Islet precursor cell (in vitro differentiated cells): ENCODE measurements at regions not wholly inside any gene's neighbourhood (a gene's known extent, or its start where the extent isn't known, plus 50 kb on each side); places are given as distances from the start of the nearest gene placed in this dataset.
"Not testable (repeated sequence)": the region's sequence is repeated elsewhere in the genome, so short reads cannot be mapped to it uniquely, and the experiment has no call there.

Source experiments
- DNase-seq: peaks from one replicate; pipeline ENCODE4 v3.0.0-alpha.2; 2018

DNA sequence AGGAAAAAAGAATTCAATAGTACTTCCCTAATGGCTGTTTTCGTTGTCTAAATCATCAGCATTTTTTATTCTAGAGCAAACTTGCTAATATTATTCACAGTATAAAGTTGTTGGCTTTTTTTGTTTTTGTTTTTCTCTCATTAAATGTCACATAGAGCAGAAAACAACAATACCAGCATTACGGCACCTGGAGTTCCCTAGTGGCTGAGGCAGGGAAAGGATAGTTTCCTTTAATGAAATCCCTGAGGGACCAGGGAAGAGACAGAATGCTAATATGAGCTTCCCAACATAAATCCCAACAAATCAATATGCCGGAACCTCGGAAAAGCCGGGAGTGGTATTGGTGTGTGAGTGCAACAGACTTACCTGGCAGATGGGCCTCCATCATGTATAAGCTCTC is 235.2 kb upstream of the ASCC3 start:
- DNase-seq = no peak

- DNase-seq = peak; percentile 76
These were observed 236.4 kb upstream of the ASCC3 start for GRCh38 chr6:101117393-101118135.

- DNase-seq = no peak
These were observed 236.9 kb upstream of the ASCC3 start for GRCh38 chr6:101118136-101118396.

DNA sequence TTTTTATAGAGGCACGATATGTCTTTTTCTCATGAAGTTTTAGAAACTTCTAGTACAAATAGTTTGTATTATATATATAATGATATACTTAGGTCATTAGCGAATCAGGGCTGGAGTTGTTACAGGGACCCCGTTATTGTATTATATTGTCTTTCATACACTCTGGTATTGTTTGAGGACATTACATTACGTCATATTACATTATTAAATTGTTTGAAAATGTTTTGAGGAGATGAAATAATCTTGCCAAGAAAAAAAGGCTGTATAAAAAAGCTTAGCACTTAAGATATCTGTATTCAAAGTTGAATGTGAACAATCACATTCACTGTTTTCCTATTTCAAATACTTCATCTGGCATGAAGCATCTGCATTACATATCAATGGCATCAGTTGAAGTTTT is 239.6 kb upstream of the ASCC3 start:
- DNase-seq = no peak

DNA sequence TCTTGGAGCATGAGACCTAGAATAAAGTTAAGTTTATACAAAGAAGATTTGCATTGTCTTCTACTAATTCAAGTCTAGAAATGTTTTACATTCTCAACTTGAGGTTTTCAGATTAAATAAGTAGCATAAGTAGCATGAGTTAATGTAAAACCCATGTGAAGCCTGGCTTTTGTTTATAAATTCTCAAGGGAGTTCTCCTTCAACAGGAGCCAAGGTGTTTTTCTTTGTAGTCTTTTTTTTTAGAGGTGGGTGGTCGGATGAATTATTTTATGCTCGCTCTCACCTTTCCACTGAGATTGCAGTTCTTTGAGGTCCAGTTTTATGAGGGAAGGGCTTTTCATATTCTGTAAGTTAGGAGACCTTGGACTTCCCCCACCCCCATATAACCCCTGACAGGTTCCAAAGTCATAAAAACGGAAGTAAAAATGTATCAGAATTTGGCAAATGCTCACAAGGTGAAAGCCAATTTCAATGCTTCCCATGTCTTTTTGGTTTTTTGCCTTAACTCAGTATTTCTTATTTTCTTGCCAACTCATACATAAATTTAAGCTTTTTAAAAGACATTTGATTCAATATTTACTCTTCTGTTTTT is 244.3 kb upstream of the ASCC3 start:
- DNase-seq = no peak

GRCh38 chr6:101126501-101126900 is 245.4 kb upstream of the ASCC3 start:
- no peak for DNase-seq

GRCh38 chr6:101129851-101130250 is 248.7 kb upstream of the ASCC3 start:
- DNase-seq = no peak

- DNase-seq = no peak
These were observed 247.1 kb upstream of the GRIK2 start for GRCh38 chr6:101146389-101146788.

- DNase-seq = no peak
These were observed 243.3 kb upstream of the GRIK2 start for GRCh38 chr6:101150226-101150625.

DNA sequence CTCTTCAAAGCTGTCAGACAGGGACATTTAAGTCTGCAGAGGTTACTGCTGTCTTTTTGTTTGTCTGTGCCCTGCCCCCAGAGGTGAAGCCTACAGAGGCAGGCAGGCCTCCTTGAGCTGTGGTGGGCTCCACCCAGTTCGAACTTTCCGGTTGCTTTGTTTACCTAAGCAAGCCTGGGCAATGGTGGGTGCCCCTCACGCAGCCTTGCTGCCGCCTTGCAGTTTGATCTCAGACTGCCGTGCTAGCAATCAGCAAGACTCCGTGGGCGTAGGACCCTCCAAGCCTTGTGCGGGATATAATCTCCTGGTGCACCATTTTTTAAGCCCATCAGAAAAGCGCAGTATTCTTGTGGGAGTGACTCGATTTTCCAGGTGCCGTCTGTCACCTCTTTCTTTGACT is 235.9 kb upstream of the GRIK2 start:
- DNase-seq = not testable (repeated sequence)

DNA sequence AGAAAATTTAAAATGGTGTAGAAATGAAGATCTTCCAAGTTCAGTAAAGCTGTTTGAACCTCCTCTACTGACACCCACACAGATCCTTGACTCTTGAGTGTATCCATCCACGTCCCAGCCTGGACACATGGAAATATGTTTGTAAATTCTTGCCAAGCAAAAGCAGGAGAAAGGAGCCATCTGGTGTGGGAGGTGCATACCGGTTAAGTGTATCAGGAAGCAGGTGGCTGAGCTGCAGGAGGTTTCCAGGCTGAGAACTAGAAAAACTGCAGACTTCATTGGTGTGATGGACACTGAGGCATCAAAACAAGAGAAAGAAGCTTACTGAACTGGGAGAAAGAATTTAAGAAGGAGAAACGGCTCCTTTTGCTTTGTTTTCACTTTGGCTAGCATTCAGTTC is 229.9 kb upstream of the GRIK2 start:
- DNase-seq = no peak

- DNase-seq = no peak
These were observed 225.9 kb upstream of the GRIK2 start for GRCh38 chr6:101167638-101168037.

- not testable (repeated sequence) for DNase-seq
These were observed 222.5 kb upstream of the GRIK2 start for GRCh38 chr6:101171049-101171448.

DNA sequence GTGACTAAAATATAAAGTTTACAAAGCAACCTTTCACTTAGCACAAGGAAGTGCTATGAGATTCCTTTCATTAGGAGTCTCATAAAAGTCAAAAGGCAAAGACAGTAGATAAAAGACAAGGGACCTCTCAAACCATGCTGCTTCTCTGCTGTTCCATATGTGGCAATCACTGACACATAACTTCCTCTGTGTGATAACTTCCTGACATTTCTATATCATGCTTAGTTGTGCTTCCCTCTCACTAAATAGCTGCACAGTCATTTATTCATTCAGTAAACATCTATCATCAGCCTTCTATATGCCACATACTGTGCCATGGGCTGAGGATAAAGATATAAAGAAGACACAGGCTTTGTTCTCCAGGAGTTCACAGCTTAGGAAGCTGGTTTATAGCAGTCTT is 214.8 kb upstream of the GRIK2 start:
- DNase-seq = no peak

DNA sequence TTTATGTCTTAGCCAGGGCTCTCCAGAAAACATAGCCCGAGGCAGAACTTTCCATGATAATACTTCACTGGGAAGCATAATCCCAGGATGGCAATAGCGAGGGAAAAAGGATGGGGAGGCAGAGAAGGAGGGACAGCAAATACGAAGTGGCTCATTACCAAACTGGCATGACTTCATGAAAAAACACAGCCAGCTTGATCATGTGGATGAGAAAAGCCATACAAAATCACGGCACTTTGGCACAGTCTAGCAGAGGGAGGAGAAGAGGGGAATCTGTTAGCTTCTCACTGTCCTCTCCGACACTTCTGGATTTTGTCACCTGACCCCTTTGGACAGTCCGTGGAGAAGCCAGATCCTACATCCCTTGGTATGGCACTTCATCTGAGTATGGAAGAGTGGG is 212.5 kb upstream of the GRIK2 start:
- DNase-seq = no peak

GRCh38 chr6:101188285-101188798 is 205.2 kb upstream of the GRIK2 start:
- DNase-seq = not testable (repeated sequence)

- DNase-seq = no peak
These were observed 197.9 kb upstream of the GRIK2 start for GRCh38 chr6:101195588-101195987.

GRCh38 chr6:101199441-101199840 is 194.1 kb upstream of the GRIK2 start:
- DNase-seq = no peak

GRCh38 chr6:101202867-101203374 is 190.6 kb upstream of the GRIK2 start:
- no peak for DNase-seq

DNA sequence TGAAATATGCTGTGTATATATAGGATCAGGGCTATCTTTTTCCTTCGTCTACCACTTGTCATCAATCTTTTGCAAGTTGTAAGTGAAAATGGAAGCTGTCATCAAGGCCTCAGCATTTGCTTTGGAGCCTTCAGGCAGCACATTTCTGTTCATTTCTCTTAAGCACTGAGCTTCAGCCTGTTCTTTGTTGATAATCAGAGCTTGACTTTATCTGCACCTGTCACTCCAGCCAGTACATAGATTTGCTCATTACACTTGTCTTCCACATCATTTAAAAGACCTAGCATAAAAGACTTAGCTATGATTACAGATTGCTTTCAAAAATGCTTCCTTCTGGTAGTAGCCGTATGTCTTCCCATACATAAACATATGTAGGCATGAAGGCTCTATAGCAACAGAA is 189.8 kb upstream of the GRIK2 start:
- no peak for DNase-seq

GRCh38 chr6:101208152-101208551 is 185.4 kb upstream of the GRIK2 start:
- DNase-seq = no peak

DNA sequence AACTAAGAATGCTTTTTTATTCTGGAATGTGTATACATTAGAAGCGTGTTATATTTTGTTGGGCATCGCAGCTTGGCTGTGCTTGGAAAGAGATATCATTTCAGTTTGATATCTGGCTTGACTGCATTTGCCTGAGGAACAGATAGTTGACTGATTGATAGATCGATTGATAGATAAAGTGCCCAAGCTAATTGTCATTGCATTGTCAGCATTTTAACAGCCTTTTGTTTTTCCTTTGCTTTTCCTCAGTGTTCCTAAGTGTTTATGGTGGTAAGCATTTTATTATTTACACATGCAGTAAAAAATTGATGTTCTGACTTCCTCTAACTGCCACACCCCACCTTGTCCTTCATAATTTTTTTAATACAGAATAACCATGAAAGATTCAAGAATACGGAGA is 180.9 kb upstream of the GRIK2 start:
- DNase-seq = no peak

- DNase-seq = no peak
These were observed 171.5 kb upstream of the GRIK2 start for GRCh38 chr6:101222007-101222406.

GRCh38 chr6:101224751-101225150 is 168.8 kb upstream of the GRIK2 start:
- DNase-seq = no peak

- peak; percentile 77 for DNase-seq
These were observed 166.8 kb upstream of the GRIK2 start for GRCh38 chr6:101226677-101227135.
